GM19238 (cell line): ENCODE measurements at regions not wholly inside any gene's neighbourhood (a gene's known extent, or its start where the extent isn't known, plus 50 kb on each side); places are given as distances from the start of the nearest gene placed in this dataset.

Experiments
- DNase-seq: peaks from one replicate; pipeline ENCODE4 v3.0.0; 2011; ENCODE audit warnings: low spot score; ENCODE audit not compliant: insufficient read length

DNA sequence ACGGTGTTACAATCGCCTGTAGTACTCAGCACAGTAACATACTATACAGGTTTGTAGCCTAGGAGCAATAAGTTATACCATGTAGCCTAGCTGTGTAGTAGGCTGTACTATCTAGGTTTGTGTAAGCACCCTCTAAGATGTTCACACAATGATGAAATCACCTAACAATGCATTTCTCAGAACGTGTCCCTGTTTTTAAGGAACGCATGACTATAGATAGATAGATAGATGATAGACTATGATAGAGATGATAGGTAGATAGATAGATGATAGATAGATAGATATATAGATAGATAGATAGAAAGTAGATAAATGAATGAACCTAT, 203.9 kb downstream of the FAM76B start:
- DNase-seq, result no peak

DNA sequence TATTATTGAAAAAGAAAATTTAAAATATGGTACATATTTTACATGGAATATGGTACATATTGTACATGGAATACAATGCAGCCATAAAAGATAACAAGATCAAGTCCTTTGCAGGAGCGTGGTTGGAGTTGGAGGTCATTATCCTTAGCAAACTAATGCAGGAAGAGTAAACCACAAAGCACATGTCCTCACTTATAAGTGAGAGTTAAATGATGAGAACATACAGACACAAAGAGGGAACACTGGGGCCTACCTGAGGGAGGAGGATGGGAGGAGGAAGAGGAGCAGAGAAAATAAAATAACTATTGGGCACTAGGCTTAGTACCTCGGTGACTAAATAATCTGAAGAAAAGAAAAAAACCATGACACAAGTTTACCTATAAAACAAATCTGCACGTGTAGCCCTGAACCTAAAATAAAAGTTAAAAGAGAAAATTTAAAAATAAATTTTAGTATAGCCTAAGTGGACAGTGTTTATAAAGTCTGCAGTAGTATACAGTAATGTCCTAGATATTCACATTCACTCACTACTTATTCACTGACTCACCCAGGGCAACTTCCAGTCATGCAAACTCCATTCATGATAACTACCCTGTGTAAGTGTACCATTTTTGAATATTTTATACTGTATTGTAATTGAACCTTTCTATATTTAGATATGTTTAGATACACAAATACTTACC, 204.4 kb downstream of the FAM76B start:
- DNase-seq, result no peak

DNA sequence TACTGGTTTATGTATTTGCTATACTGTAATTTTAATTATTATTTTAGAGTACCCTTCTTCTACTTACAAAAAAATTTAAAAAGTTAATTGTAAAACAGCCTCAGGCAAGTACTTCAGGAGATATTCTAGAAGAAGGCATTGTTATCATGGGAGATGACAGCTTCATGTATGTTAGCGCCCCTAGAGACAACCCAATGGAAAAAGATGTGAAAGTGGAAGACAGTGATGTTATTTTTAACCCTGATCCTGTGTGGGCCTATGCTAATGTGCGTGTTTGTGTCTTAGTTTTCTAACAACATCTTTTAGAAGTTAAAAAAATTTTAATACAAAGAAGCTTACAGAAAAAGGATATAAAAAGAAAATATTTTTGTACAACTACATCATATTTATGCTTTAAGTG, 205.0 kb downstream of the FAM76B start:
- no peak for DNase-seq

DNA sequence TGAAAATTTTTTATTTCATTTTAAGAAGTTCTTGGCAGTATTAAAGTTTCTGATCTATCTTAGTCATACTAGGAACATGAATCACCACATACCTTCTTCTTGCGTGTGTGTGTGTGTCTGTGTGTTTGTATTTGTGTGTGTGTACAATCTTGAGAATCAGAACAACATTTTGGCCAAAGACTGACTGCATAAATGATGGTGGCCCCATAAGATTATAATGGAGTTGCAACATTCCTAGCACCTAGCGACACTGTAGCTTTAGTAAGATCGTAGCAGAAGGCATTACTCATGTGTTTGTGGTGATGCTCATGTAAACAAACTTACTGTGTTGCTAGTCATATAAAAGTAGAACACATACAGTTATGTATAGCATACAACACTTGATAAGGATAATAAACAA, 205.4 kb downstream of the FAM76B start:
- DNase-seq, result no peak

DNA sequence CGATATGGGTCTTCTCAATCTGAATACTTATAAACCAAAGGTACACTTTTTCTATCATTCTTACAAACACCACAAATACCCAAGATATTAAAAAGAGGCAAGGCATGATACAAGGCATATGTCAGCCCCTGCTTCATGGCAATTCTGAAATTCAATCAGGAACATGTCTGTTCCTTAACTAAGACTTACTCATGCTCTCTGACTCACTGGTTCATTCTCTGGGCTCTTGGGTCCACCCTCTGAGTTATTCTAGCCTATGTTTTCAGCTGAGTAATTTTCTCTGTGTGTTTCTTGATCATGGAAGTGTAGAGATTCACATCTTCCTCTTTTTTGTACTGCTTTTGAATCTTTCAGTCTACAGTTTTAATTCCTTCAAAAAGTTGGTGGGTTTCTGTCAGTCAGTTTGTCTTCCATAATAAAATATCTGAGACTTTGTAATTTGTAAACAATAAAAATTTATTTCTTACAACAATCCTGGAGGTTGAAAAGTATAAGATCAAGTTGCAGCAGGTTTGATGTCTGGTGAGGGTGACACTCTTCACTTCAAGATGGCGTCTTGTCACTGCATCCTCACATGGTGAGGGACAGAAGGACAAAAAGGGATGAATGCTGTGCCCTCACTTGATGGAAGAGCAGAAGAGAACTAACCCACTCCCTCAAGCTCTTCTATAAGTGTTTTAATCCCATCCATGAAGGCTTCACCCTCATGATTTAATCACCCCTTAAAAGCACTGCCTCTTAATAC, 211.7 kb downstream of the FAM76B start:
- DNase-seq, result no peak

DNA sequence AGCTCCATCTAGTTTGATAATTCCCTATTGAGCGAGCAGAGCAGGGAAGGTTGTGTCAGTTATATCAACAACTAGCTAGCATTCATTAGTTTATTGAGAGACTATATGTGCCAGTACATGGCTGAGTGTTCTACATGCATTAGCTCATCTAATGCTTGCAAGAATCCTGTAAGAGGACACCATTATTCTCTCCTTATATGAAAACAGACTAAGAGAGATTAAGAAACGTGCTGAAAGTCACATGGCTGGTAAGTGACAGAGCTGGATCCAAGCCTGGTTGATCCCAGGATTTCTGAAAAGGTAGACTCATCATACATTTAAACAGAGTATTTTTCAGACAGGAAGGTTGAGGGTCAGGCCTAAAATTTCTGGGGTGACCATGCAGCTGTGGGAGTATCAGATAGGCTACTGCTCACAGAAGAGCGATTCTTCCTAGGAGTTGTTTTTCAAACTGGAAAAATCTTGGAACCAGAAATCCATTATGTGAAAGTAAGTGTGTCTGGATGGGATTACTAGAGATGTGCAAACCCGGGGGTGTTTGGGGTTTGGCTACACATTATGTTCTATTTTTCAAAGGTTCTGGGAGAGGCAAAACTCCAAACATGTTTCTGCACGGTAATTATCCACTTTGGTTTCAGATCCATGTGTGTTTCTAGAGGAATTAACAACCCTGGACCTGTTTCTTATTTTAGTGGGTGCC, 213.3 kb downstream of the FAM76B start:
- DNase-seq, result no peak

DNA sequence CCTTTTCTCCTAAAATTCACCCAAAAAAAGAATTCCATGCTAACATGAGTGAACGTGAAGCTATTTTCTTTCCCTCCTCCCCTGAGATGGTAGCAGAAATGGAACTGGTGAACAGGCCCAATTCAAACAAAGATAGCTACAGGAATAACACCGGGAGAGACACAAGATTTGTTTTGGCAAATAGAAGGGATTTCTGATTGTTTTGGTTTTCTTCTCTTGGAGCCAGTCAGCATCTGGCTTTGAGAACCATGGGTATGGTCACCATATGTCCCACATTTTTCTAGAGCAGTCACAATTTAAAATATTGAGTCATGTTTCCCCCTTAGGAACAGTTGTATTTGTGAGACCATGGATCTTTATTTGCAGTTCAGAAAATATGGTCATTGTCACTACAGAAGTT, 214.1 kb downstream of the FAM76B start:
- no peak for DNase-seq

DNA sequence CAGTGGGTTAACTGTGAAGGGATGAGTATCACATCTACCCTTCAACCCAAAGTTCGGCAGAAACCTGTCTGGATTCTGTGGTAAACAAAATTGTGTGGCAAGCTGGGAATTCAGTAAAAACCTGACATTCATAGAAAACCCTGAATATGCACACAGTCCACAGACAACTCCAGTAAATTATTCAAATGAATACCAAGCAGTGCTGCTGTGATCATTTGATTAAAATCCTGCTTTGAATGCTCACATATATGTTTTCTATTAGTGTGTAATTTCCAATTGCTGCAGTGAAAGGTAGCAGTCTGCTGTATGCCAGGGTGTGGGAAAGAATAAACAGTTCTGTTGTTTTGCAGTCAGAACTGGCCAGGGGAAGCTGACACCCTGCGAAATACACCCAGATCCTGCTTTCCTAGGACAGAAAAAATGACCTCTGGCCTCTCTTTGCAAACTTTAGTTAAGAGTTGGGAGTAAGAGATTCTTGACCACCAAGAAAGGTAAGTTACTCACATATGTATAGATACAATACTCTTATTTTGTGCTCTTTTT, 217.8 kb downstream of the FAM76B start:
- DNase-seq, result no peak

DNA sequence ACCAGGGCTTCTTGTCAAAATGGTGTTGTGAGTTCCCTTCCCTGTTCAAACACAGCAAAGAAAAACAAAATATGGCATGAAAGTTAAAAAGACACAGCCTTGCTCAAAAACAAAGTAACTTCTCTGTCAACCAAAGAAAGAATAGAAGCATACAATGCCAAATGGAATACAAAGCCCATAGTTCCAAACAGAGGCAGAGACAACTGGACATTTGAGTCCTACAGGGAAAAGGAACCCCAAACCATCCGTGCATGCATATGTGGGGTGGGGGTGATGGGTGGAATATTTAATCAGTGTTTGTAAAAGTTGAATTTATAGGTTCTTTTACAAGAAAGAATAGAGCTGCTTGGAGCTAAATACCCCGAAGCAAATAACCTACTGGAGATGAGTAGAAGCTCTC, 218.7 kb downstream of the FAM76B start:
- DNase-seq, result no peak

DNA sequence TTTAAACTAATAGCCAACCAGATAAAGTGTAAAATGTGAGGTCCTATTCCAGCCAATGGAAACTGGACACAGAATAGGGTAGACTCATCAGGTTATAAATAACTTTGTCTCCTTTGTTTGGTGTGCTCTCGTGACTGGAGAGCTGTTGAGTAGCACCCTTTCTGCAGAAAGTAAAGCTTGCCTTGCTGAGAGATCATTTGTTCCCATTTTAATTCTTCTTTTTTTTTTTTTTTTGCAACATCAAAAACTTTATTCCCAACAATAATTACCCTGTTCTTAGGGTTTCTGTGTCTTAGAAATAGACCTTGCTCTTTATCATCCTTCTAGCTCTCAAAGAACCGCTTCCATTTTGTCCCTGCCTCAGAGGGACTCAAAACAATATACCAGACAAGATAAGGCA, 220.4 kb downstream of the FAM76B start:
- DNase-seq, result no peak

DNA sequence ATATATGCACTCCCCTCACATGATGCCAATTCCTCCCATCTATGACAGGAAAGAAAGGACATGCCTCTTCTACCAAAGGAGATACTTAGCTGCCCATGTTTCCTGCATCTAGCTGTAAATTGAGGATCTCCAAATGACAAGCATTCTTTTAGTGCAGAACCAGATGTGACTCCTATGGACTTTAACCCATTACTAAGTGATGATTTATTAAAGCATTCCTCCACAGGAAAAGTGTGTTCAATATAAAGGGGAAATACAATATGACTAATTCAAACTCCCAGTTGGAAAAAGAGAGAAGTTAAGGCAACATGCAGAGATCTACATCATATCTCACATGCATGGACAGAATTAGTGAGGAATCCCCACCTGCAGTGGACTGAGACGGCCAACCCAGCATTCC, 221.3 kb downstream of the FAM76B start:
- DNase-seq, result no peak

DNA sequence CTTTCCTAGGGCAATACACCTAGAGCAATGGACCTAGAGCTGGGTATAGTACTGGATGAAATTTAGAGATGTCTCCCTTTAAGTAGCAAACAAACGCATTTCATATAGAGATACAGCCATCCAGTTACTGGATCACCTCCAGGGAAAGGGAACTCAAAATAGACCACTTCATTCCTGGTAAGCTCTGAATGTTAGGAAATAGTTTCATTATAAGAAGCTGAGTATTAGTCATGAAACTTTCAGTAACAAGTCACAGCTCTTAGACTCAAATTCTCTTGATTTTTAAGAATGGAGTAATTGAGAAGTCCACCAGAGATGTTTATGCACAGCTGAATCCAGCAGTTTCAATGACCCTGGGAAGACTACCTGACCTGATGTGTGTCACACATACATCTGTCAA, 221.9 kb downstream of the FAM76B start:
- no peak for DNase-seq

DNA sequence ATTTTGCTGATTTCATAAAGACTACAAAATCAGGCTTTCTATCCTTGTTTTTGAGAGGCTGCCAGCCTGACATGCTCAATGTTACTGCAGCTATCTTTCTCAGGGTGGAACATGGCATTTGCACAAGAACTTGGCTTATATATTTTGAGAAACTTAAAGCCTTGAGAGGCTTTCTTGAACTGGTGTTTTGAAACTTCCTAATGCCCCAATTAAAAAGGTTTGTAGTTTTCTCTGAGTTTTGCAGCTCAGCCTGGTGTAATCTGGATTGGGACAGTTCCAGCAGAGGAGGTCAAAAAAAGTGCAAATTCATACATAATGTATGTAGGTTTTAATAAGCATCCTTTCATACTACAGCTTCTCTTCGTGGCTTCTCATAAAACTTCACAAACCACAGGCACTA, 223.4 kb downstream of the FAM76B start:
- no peak for DNase-seq

DNA sequence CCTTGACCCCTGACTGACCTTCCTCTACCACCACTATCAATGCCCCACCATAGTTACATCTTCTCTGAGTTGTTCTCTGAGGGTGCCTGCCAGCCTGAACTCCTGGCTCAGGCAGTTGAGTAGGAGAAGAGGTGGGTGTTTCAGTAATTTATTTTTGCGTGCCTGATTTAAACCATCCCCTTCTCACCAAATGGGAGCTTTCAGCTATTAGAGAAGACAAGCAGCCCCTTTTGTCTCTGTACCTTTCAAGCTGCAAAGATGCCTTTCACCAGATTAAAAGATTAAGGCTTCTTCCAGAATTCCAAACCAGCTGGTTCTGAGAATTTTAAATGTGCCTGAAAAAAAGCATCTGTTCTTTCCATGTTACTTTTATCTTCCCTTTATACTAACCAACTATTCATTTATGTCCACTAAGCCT, 223.8 kb downstream of the FAM76B start:
- DNase-seq, result no peak

DNA sequence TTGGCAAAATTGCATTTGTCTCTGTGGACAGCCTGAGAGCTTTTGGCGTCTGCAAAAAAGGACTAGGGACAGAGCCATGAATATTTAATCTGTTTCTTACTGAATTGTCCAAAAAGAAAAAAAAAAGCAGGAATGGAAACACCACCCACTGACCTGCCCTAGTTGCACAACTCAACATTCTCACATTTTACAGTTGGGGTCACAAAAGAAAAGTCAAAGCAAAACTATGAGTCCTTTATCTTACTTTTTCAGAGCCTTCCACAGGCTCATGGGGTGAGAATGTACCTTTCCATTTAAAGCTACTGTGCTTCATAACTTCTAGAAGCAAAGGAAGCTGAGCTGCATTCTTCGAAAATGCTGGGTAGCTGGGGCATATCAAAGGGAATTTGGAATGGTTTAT, 225.7 kb downstream of the FAM76B start:
- DNase-seq, result no peak

DNA sequence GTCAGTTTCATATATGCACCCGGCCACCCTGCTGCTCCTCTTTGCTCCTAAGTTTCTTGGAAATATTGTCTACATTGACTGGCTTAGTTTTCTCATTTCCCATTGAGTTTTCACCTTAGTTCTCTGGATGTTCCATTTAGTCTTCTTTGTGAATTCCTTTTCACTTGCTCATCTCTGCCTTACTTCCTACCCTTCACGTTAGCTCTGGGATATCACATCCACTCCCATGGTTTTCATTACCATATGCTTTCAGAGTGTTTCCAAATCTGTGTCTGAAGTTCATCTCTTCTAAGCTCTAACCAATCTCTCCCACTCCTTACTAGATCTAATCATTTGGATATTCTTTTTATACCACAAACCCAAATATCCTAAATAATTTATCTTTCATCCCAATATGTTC, 226.4 kb downstream of the FAM76B start:
- DNase-seq, result no peak

DNA sequence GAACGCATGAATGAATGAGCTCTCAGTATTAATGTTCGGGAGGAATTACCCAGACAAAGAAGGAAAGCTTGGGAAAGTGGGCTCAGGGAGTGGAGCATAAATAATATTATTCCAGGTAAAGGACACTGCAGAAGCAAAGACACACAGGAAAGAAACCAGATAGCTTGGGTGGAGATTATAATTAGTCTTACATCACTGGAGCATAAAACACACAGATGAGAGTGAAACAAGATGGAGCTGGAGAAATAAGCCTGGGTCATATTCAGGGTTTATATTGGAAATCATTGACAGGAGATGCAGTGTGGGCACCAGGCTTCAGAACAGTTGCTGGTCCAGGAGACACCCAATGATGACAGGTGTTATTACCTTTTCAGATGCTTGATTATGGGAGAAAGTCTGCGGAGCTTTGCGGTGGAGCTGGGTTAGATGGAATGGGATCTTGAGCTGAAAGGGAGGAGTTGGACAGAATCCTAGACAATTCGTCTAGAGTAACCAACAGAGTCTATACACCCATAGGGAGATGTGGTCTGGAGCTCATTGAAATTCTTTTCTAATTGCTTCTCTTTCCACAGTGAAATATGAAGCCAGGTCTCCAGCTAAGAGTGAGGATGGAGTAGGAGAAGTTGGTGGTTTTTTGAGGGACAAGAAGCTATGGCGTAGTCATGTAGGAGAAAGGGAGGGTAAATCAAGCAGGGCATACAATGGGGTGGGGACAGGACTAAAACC, 227.2 kb downstream of the FAM76B start:
- DNase-seq, result no peak

DNA sequence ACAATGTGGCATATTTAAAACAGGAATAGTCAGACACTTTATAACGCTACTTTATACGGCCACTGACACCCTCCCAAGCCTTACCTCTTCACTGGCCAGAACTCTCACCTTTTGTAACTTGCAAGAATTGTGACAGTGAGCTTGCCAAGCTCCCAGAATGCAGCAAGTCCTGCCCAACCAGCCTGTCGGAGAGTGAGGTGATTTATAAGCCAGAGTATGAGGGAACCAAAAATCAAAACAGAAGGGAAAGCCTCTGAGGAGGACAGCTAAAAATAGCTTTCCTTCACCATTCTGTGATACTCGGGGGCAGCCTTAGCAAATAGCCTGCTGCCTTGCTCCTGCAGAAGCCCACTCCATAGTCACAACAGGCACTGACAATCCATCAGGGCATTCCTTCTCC, 229.7 kb downstream of the FAM76B start:
- no peak for DNase-seq

DNA sequence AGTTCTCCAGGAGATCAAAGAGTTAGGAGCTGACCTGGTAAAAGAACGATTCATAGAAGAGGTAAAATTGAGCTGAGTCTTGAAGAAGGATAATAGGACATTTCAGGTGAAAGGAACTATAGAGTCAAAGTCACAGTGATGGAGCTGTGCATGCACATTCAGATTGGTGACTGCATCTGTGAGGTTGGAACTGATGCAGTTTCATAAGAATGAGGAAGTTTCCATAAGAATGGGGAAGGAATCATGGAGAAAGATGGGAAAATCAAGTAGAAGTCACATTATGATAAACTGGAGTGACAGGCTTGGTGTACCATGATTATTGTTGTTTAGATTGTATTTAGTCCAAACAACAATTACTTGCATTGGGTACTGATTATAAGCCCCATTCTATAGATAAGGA, 232.2 kb downstream of the FAM76B start:
- no peak for DNase-seq

DNA sequence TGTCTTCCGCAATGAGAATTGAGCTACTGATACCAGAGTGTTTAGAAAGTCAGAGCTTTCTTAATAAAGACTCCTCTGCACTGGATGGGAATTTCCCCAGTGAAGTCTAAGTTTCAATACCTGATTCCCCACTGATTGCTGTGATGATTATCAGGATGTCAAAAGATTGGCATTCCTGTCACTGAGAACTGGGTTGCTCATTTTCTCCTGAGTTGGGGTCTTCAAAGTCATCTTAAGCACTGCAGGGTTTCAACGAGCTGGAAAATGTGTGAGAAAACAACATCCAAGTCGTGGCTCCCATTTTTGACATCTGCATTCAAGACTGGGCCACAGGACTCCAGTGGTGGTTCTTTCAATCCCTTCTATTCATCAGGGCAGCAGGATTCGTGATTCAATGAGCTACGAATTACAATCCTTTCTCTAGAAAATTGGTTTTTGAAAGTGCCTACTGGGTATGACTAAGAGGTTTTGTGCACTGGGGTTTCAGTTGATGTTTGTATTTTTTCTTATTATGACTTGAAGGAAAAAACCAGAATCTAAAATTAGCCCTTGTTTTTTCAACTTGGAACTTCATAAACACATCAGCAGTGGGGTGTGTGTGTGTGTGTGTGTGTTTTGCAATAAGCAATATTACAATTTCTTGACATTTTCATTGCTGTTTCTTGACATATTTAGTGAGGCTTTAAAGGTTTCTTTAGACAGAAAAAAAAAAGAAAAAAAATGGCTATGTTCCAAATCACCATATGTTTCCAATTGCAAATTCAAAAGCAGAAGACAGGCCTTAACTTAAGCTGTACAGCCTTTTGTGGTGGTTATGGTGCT, 233.0 kb downstream of the FAM76B start:
- peak; percentile 11 for DNase-seq

DNA sequence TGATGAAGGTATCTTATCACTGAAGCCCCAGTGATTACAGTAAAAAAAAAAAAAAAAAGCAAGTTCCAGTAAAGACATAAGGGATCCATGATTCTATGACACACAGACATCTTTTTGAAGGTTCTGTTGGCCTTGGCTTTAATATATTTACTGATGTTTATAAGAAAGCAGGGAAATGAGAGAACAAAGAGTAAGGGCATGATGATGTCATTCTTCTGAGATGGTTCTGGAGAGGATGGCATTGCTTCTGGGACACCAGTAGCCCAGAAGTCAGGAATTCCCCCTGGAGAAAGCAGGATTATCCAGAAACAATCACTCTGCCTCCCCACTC, 233.6 kb downstream of the FAM76B start:
- no peak for DNase-seq
